D341Med (cell line): ENCODE measurements at regions not wholly inside any gene's neighbourhood (a gene's known extent, or its start where the extent isn't known, plus 50 kb on each side); places are given as distances from the start of the nearest gene placed in this dataset.
"Not testable (repeated sequence)": the region's sequence is repeated elsewhere in the genome, so short reads cannot be mapped to it uniquely, and the experiment has no call there.

Source experiments
- DNase-seq: peaks from one replicate; pipeline ENCODE4 v3.0.0; 2012; ENCODE audit warnings: low spot score

DNA sequence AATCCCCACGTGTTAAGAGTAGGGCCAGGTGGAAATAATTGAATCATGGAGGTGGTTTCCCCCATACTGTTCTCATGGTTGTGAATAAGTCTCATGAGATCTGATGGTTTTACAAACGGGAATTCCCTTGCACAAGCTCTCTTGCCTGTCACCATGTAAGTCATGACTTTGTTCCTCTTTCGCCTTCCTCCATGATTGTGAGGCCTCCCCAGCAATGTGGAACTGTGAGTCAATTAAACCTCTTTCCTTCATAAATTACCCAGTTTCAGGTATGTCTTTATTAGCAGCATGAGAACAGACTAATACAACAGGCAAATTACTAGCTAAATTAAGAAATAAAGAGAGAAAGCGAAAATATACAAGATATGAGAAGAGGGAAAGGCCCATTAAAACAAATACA, 1822.6 kb upstream of the PIK3C3 start:
- DNase-seq = not testable (repeated sequence)

DNA sequence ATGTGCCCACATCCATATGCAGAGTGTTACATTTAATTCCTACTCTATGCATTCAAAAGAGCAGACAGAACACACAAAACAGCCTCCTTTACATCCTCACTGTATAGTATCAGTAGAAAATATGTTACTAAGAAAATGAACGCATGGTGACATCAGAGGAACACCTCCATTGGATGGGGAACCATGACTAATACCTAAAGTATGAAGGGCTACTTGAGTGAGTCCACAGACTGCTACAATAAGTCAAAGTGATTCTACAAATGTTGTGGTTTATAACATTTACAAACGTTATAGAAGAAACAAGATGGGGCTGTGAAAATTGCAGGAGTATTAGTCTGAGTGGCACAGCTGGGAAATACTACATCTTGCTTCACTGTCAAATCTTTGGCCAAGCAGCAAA, 1830.9 kb upstream of the PIK3C3 start:
- no peak for DNase-seq

- DNase-seq = no peak
Observed at GRCh38 chr18:40120796-40121391, 1834.1 kb upstream of the PIK3C3 start.

- DNase-seq = no peak
Observed at GRCh38 chr18:40120356-40120755, 1834.7 kb upstream of the PIK3C3 start.

DNA sequence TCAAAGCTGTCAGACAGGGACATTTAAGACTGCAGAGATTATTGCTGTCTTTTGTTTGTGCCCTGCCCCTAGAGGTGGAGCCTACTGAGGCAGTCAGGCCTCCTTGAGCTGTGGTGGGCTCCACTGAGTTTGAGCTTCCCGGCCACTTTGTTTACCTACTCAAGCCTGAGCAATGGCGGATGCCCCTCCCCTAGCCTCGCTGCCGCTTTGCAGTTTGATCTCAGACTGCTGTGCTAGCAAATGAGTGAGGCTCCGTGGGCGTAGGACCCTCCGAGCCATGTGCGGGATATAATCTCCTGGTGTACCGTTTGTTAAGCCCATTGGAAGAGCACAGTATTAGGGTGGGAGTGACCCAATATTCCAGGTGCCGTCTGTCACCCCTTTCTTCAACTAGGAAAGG, 1835.5 kb upstream of the PIK3C3 start:
- not testable (repeated sequence) for DNase-seq

- no peak for DNase-seq
Observed at GRCh38 chr18:40110455-40110854, 1844.6 kb upstream of the PIK3C3 start.

GRCh38 chr18:40109252-40110049, 1845.6 kb upstream of the PIK3C3 start:
- no peak for DNase-seq

- no peak for DNase-seq
Observed at GRCh38 chr18:40108596-40108995, 1846.4 kb upstream of the PIK3C3 start.

DNA sequence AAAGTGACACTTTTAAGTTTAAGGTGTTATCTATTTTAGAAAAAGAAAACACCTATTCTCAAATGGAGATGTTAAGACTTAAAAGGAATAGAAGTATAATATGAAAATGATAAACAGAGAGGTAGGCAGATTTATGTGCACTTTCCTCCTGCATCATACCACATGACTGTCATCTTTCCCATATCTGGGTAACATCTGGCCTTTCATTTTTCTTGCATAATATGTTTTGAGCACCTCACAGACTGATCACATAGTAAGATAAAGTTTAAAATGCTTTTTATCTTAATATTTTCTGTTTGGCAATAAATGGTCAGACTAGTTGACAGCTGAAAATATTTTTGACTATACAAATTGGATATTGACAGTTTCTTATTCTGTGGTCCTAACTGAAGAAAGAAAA, 1852.1 kb upstream of the PIK3C3 start:
- DNase-seq = no peak

DNA sequence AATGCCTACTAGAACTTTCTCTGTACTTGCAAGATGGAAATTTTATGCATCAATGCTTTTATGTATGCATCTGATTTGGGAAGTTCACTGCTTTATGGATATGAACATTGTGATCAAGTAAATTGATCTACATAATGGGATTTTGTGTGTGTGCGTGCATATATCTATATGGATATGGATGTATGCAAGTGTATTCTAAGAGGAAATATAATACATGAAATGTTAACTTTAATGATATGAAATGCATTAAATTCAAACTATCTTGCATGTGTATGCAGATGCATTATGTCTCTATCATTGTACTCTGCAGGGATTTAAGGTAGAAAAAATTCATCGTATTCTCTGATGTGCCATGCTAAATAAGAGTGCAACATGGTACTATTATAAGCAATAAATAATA, 1855.4 kb upstream of the PIK3C3 start:
- no peak for DNase-seq

DNA sequence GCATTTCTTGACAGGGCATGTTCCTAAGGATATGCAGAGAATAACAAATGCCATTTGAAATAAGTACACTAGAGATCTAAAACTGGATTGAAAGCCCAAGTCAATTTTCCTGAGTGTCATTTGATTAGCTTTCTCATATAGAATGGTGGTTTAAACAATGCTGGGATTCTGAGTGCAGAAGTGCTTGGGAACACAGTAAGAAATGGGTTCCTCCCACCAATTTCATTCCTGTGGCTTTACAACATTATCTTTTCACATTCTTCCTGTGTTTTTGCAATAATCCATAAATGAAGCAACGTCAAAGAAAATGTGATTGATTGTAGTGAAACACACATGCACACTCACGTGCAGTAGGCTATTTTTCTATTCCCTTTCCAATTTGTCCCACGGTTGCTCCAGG, 1858.4 kb upstream of the PIK3C3 start:
- no peak for DNase-seq

- no peak for DNase-seq
Observed at GRCh38 chr18:40094441-40094840, 1860.6 kb upstream of the PIK3C3 start.

GRCh38 chr18:40088130-40088529, 1866.9 kb upstream of the PIK3C3 start:
- no peak for DNase-seq

- peak; percentile 50 for DNase-seq
Observed at GRCh38 chr18:40079786-40080185, 1875.2 kb upstream of the PIK3C3 start.

GRCh38 chr18:40075616-40076015, 1879.4 kb upstream of the PIK3C3 start:
- no peak for DNase-seq

DNA sequence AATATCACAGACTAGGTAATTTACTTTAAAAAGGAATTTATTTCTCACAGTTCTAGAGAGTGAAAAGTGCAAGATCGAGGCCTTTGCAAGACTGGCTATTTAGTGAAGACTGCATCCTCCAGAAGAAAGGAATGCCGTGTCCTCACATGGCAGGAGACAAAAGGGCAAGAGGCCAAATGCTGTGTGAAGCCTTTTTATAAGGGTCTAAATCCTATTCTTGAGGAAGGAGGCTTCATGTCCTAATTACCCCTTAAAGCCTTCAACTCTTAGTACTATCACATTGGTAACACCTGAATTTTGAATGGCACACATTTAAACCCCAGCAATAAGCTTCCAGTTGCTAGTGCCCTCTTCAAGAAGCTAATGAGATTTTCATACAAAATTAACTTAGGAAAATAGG, 1882.3 kb upstream of the PIK3C3 start:
- no peak for DNase-seq

DNA sequence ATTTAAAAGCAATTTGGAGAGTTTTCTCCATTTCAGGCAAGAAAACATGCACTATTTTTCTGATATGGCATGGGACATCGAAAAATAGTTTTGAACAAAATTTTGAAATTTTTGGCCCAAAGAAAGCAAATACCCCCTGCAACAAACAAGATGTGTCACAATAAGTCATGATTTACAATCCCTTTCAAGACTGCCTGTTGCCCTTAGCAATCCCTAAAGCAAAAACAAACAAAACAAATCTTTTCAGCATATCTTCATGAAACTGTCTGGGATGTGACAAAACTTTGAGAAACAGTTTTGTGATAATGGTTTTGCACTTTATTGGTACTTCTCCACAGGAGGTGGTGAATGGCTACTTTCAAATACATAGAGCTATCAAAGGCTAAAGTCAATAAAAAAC, 1888.7 kb upstream of the PIK3C3 start:
- no peak for DNase-seq

DNA sequence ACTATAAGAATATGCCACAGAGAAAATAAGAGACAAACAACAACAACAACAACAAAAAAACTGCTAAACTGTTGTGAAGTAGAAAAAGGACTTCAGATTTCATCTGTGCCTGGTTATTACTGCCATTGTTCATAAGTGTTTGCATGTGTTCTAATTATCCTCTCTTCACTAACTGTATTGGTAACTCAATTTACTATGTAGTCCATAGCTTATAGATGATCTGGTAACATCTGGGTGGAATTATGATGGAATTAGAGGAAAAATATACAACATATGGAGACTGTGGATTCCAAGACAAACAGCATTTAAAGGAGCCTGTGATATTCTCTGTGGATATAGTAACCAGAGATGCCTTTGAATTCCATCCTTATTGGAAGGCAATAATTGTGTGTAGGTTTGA, 1891.5 kb upstream of the PIK3C3 start:
- DNase-seq = no peak

- no peak for DNase-seq
Observed at GRCh38 chr18:40061086-40061485, 1893.9 kb upstream of the PIK3C3 start.

GRCh38 chr18:40060562-40060961, 1894.5 kb upstream of the PIK3C3 start:
- DNase-seq = no peak

- DNase-seq = no peak
Observed at GRCh38 chr18:40058811-40059570, 1896.0 kb upstream of the PIK3C3 start.

DNA sequence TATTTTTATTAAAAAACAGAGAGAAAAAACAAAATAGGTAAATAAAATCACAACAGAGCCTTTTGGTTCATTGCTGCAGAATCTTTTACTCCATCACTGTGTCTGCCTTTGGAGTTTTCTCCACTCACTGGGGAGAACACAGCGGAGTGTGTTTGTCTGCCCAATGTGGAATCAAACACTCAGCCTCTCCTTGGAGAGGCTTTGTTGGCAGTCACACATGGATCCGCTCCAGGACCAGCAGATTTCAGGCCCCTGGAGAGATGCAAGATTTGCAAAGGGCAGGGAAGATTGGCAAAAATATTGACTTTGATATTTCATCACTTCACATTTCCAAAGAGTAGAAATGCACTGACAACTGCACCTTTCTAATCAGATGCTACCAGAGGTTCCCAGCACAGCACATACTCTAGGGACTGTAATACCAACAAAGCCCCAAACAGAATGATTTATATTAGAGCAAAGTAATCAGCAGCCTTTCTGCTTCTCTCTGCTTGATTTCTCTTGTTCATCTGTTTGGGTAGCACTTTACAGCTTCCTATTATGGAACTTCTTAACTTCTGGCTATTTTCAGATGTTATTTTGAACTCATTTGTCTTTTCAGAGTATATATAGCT, 1898.8 kb upstream of the PIK3C3 start:
- peak; percentile 62 for DNase-seq

- DNase-seq = no peak
Observed at GRCh38 chr18:40055262-40055661, 1899.8 kb upstream of the PIK3C3 start.
